IPS-18a (cell line): ENCODE measurements at regions not wholly inside any gene's neighbourhood (a gene's known extent, or its start where the extent isn't known, plus 50 kb on each side); places are given as distances from the start of the nearest gene placed in this dataset.

Experiments used
- H3K27ac ChIP-seq: one replicate; pipeline ENCODE4 v1.5.1; 2013; ENCODE audit warnings: low read length
- H3K27me3 ChIP-seq: one replicate; pipeline ENCODE4 v1.6.1; 2013; ENCODE audit warnings: mild to moderate bottlenecking, low read length; ENCODE audit not compliant: control insufficient read depth, insufficient read depth
- H3K36me3 ChIP-seq: one replicate; pipeline ENCODE4 v1.6.1; 2013; ENCODE audit warnings: low read depth, low read length; ENCODE audit not compliant: control insufficient read depth
- H3K4me1 ChIP-seq: one replicate; pipeline ENCODE4 v1.6.1; 2013; ENCODE audit warnings: low read depth, low read length; ENCODE audit not compliant: control insufficient read depth
- H3K4me3 ChIP-seq: one replicate; pipeline ENCODE4 v1.5.1; 2013; ENCODE audit warnings: low read length
- H3K9ac ChIP-seq: one replicate; pipeline ENCODE4 v1.6.1; 2013; ENCODE audit warnings: mild to moderate bottlenecking, low read length, moderate library complexity
- H3K9me3 ChIP-seq: one replicate; pipeline ENCODE4 v1.6.1; 2013; ENCODE audit warnings: low read depth, low read length; ENCODE audit not compliant: control insufficient read depth

GRCh38 chr6:74834967-74835366 is 370.9 kb downstream of the COL12A1 start:
- H3K9me3 ChIP-seq, result no peaks in the 10 kb centered on the region
- H3K9ac ChIP-seq, result no peak overlapping the region
- no peaks in the 10 kb centered on the region for H3K27me3 ChIP-seq
- no peaks in the 10 kb centered on the region for H3K4me1 ChIP-seq
- H3K4me3 ChIP-seq, result no peak overlapping the region
- no peak overlapping the region for H3K27ac ChIP-seq
- H3K36me3 ChIP-seq, result no peaks in the 10 kb centered on the region

- no peak overlapping the region for H3K9ac ChIP-seq
These were observed 379.6 kb downstream of the COL12A1 start for GRCh38 chr6:74826263-74826662.

GRCh38 chr6:74814440-74814839 is 391.4 kb downstream of the COL12A1 start:
- no peaks in the 10 kb centered on the region for H3K4me1 ChIP-seq
- no peaks in the 10 kb centered on the region for H3K27me3 ChIP-seq
- H3K4me3 ChIP-seq, result no peak overlapping the region
- peaks cover 8% of the 10 kb centered on the region for H3K9me3 ChIP-seq
- no peaks in the 10 kb centered on the region for H3K36me3 ChIP-seq
- no peak overlapping the region for H3K9ac ChIP-seq
- no peak overlapping the region for H3K27ac ChIP-seq

More at GRCh38 chr6:74826263-74826662, 379.6 kb downstream of the COL12A1 start:
- no peaks in the 10 kb centered on the region for H3K36me3 ChIP-seq
- H3K4me1 ChIP-seq, result no peaks in the 10 kb centered on the region
- H3K9me3 ChIP-seq, result no peaks in the 10 kb centered on the region
- H3K4me3 ChIP-seq, result no peak overlapping the region
- H3K27me3 ChIP-seq, result no peaks in the 10 kb centered on the region
- H3K27ac ChIP-seq, result no peak overlapping the region

- Histone ChIP-seq H3K4me1 (no peaks in the 10 kb centered on the region), H3K9me3 (no peaks in the 10 kb centered on the region), H3K27ac (no peak overlapping the region), H3K36me3 (no peaks in the 10 kb centered on the region), H3K27me3 (no peaks in the 10 kb centered on the region), H3K9ac (no peak overlapping the region), H3K4me3 (no peak overlapping the region)
These were observed 398.2 kb downstream of the COL12A1 start for GRCh38 chr6:74807674-74808073.

GRCh38 chr6:74805916-74806696 is 399.7 kb downstream of the COL12A1 start:
- Histone ChIP-seq H3K27ac (no peak overlapping the region), H3K9me3 (no peaks in the 10 kb centered on the region), H3K4me3 (no peak overlapping the region), H3K9ac (no peak overlapping the region), H3K36me3 (no peaks in the 10 kb centered on the region), H3K4me1 (no peaks in the 10 kb centered on the region), H3K27me3 (no peaks in the 10 kb centered on the region)

GRCh38 chr6:74798302-74798701 is 407.6 kb downstream of the COL12A1 start:
- no peak overlapping the region for H3K9ac ChIP-seq
- no peaks in the 10 kb centered on the region for H3K9me3 ChIP-seq
- H3K36me3 ChIP-seq, result no peaks in the 10 kb centered on the region
- H3K4me1 ChIP-seq, result no peaks in the 10 kb centered on the region
- H3K27ac ChIP-seq, result no peak overlapping the region
- H3K4me3 ChIP-seq, result no peak overlapping the region
- no peaks in the 10 kb centered on the region for H3K27me3 ChIP-seq

GRCh38 chr6:74785236-74785635 is 420.6 kb downstream of the COL12A1 start:
- no peak overlapping the region for H3K9ac ChIP-seq
- H3K4me1 ChIP-seq, result no peaks in the 10 kb centered on the region
- no peaks in the 10 kb centered on the region for H3K36me3 ChIP-seq
- H3K4me3 ChIP-seq, result no peak overlapping the region
- no peaks in the 10 kb centered on the region for H3K9me3 ChIP-seq
- no peaks in the 10 kb centered on the region for H3K27me3 ChIP-seq
- no peak overlapping the region for H3K27ac ChIP-seq

GRCh38 chr6:74782346-74782745 is 423.5 kb downstream of the COL12A1 start:
- Histone ChIP-seq H3K27me3 (no peaks in the 10 kb centered on the region), H3K27ac (no peak overlapping the region), H3K4me3 (no peak overlapping the region), H3K4me1 (no peaks in the 10 kb centered on the region), H3K9ac (no peak overlapping the region), H3K9me3 (no peaks in the 10 kb centered on the region), H3K36me3 (no peaks in the 10 kb centered on the region)

- Histone ChIP-seq H3K9ac (no peak overlapping the region), H3K9me3 (no peaks in the 10 kb centered on the region), H3K36me3 (no peaks in the 10 kb centered on the region), H3K4me1 (no peaks in the 10 kb centered on the region), H3K27ac (no peak overlapping the region), H3K27me3 (no peaks in the 10 kb centered on the region), H3K4me3 (no peak overlapping the region)
These were observed 425.0 kb downstream of the COL12A1 start for GRCh38 chr6:74780831-74781230.

GRCh38 chr6:74768738-74769137 is 437.1 kb downstream of the COL12A1 start:
- no peaks in the 10 kb centered on the region for H3K36me3 ChIP-seq
- H3K9ac ChIP-seq, result no peak overlapping the region
- peaks cover 4% of the 10 kb centered on the region for H3K4me1 ChIP-seq
- no peak overlapping the region for H3K27ac ChIP-seq
- H3K9me3 ChIP-seq, result no peaks in the 10 kb centered on the region
- H3K4me3 ChIP-seq, result no peak overlapping the region
- H3K27me3 ChIP-seq, result no peaks in the 10 kb centered on the region

GRCh38 chr6:74768120-74768519 is 437.7 kb downstream of the COL12A1 start:
- H3K4me3 ChIP-seq, result no peak overlapping the region
- no peak overlapping the region for H3K27ac ChIP-seq
- H3K36me3 ChIP-seq, result no peaks in the 10 kb centered on the region
- H3K9ac ChIP-seq, result no peak overlapping the region
- H3K4me1 ChIP-seq, result peaks cover 4% of the 10 kb centered on the region
- H3K9me3 ChIP-seq, result no peaks in the 10 kb centered on the region
- H3K27me3 ChIP-seq, result no peaks in the 10 kb centered on the region

- no peaks in the 10 kb centered on the region for H3K27me3 ChIP-seq
- no peaks in the 10 kb centered on the region for H3K9me3 ChIP-seq
- H3K4me3 ChIP-seq, result no peak overlapping the region
- no peaks in the 10 kb centered on the region for H3K36me3 ChIP-seq
- H3K27ac ChIP-seq, result no peak overlapping the region
- H3K4me1 ChIP-seq, result peaks cover 4% of the 10 kb centered on the region
- H3K9ac ChIP-seq, result no peak overlapping the region
These were observed 440.4 kb downstream of the COL12A1 start for GRCh38 chr6:74765486-74765885.
